ENCODE measurements at regions not wholly inside any gene's neighbourhood (a gene's known extent, or its start where the extent isn't known, plus 50 kb on each side); places are given as distances from the start of the nearest gene placed in this dataset.

DNA sequence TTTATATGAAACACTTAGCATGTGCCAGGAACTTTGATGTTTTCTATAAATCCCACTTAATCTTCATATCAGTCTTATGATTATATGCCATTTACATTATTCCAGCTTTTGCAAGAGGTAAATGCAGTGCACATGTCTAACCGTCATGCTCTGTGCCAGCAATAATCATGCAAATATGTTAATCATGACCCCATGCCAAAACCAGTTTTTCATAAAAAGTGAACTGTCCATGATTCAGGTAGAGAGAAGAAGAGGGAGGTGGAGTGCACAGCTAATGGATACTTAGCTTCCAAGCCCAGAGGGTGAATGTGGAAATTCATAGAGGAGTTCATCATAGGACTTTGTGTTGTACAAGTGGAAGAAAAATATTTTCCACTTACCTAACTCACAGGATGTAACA lies 458.4 kb downstream of the TBC1D4 start:
- intact Hi-C loops (cut with DNase I, micrococcal nuclease): no loop called here
- POLR2A ChIA-PET: no interaction called here
- no peaks in the 10 kb centered on the region for H3K27me3 Mint-ChIP-seq
- CTCF ChIA-PET: no interaction called here
- no peaks in the 10 kb centered on the region for H3K36me3 Mint-ChIP-seq (ENCODE audit: low read depth)
- H3K27ac Mint-ChIP-seq: no peak overlapping the region
- ATAC-seq (no peak), DNase-seq (no peak)
- H3K9me3 Mint-ChIP-seq (ENCODE audit: low read depth): no peaks in the 10 kb centered on the region
- no peaks in the 10 kb centered on the region for H3K4me1 Mint-ChIP-seq
- no peak overlapping the region for H3K4me3 Mint-ChIP-seq

DNA sequence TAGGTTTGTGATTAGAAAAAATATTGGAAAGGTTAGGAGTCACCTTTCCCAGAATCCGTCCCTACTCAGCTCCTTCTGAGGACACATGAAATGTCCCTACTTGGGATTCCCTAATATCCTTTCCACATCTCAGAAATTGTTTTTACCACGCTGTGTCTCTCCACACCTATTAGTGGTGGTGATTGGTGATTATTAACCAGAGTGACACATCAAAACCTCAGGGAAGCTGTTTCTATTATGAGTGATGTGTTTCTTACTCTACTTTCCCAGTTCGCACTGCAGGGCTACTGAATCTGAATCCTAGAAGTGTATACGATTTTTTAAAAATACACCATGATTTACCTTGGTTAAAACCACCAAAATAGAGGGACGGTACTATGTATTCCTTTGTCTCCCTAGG lies 460.8 kb downstream of the TBC1D4 start:
- ChIA-PET POLR2A (no interaction called here), CTCF (interaction anchor here (0.6 kb wide), 1 partner anchor 598 kb away, joined by 3 read pairs; no protein-coding TSS in a partner anchor)
- no peak for DNase-seq
- H3K9me3 Mint-ChIP-seq (ENCODE audit: low read depth): peaks cover 2% of the 10 kb centered on the region
- no peaks in the 10 kb centered on the region for H3K36me3 Mint-ChIP-seq (ENCODE audit: low read depth)
- no peak overlapping the region for H3K27ac Mint-ChIP-seq
- intact Hi-C loops (cut with DNase I, micrococcal nuclease): no loop called here
- no peak overlapping the region for H3K4me3 Mint-ChIP-seq
- ATAC-seq: no peak
- H3K27me3 Mint-ChIP-seq: peaks cover 7% of the 10 kb centered on the region
- no peaks in the 10 kb centered on the region for H3K4me1 Mint-ChIP-seq

DNA sequence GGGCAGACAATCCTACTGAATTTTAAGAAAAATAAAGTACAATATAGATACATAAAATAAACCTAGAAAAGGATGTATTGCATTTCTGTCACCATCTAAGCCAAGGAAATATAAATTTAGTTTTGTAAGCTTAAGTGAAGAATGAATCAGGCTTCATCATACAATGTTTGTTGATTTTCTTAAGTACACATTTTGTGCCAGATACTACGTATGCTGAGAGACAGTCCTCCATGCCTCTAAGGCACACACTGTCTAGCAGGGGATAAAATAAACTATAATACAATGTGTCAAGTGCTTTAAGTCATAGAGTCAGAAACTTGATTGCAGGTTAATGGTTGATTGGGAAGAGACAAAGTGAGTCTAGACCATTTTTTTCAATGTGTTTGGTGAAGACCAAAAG lies 465.7 kb downstream of the TBC1D4 start:
- no peak overlapping the region for H3K4me3 Mint-ChIP-seq
- intact Hi-C loops (cut with DNase I, micrococcal nuclease): no loop called here
- POLR2A ChIA-PET: no interaction called here
- ATAC-seq (no peak), DNase-seq (no peak)
- peaks cover 2% of the 10 kb centered on the region for H3K9me3 Mint-ChIP-seq (ENCODE audit: low read depth)
- CTCF ChIA-PET: no interaction called here
- H3K27me3 Mint-ChIP-seq: peaks cover 19% of the 10 kb centered on the region
- no peaks in the 10 kb centered on the region for H3K36me3 Mint-ChIP-seq (ENCODE audit: low read depth)
- no peaks in the 10 kb centered on the region for H3K4me1 Mint-ChIP-seq
- H3K27ac Mint-ChIP-seq: no peak overlapping the region

DNA sequence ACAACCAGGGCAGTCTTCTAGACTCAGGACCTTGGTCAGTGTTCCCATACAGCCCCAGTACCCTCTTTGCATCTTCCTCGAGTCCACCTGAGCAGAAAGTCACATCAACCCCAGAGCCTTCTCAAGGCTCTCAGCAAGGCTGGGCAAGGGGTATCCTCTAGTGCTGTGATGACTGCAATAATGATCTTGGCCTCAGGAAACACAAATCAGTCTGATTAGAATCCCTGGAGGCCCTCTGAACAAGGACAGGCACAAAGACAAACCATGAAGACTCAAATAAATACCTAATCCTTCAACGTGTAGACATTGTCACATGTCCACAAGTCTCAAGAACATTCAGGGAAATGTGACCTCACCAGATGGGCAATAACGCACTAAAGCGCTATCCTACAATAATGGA lies 468.2 kb downstream of the TBC1D4 start:
- intact Hi-C loops (cut with DNase I, micrococcal nuclease): no loop called here
- ChIA-PET CTCF (no interaction called here), POLR2A (no interaction called here)
- peaks cover 19% of the 10 kb centered on the region for H3K27me3 Mint-ChIP-seq
- H3K9me3 Mint-ChIP-seq (ENCODE audit: low read depth): peaks cover 2% of the 10 kb centered on the region
- ATAC-seq: no peak
- H3K4me1 Mint-ChIP-seq: no peaks in the 10 kb centered on the region
- no peak overlapping the region for H3K27ac Mint-ChIP-seq
- H3K4me3 Mint-ChIP-seq: no peak overlapping the region
- H3K36me3 Mint-ChIP-seq (ENCODE audit: low read depth): no peaks in the 10 kb centered on the region
- DNase-seq: no peak

DNA sequence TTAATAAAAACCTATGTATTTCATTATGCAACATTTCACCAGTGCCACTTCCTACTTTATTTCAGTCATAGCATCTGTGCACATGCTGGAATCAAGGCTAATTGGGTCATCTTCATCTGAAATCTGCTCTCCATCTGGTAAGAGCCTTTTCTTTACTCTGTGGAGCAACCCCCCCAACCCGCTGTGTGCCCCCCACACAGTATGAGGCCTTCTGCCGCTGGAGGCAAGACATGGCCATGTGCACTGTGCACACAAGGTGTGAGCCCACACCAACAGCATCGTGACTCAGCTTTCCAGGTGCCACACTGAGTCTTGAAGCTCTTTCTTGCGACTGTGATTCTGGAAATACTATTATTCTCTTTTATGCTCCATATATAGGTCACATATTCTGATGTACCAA lies 471.0 kb downstream of the TBC1D4 start:
- H3K4me1 Mint-ChIP-seq: no peaks in the 10 kb centered on the region
- POLR2A ChIA-PET: no interaction called here
- no peak for ATAC-seq

DNA sequence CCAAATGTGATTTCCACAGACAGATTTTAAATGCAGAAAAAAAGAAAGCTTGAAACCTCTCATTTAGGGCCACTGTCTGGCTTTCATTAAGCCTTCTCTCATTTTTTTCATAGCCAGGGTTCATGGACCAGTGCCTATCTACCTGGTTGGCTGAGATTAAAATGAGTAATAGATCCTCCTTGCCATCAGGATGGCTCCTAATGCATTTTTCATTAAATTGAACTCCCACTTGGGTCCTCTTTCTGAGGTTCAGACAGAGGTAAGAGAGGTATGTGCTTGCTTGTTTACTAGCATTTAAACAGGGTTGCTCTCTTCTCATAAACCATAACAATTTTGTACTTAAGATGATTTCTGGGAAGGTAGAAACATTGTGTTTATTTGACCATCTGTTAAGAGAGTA lies 473.0 kb downstream of the TBC1D4 start:
- DNase-seq (no peak), ATAC-seq (no peak)
- H3K27me3 Mint-ChIP-seq: peaks cover 4% of the 10 kb centered on the region
- intact Hi-C loops (cut with DNase I, micrococcal nuclease): no loop called here
- H3K9me3 Mint-ChIP-seq (ENCODE audit: low read depth): no peaks in the 10 kb centered on the region
- no peak overlapping the region for H3K4me3 Mint-ChIP-seq
- no peak overlapping the region for H3K27ac Mint-ChIP-seq
- CTCF ChIA-PET: no interaction called here
- H3K36me3 Mint-ChIP-seq (ENCODE audit: low read depth): no peaks in the 10 kb centered on the region
- POLR2A ChIA-PET: no interaction called here
- no peaks in the 10 kb centered on the region for H3K4me1 Mint-ChIP-seq

More for the DNA sequence above, 471.0 kb downstream of the TBC1D4 start:
- no peaks in the 10 kb centered on the region for H3K36me3 Mint-ChIP-seq (ENCODE audit: low read depth)
- peaks cover 12% of the 10 kb centered on the region for H3K27me3 Mint-ChIP-seq
- no peak overlapping the region for H3K4me3 Mint-ChIP-seq
- no peak for DNase-seq
- CTCF ChIA-PET: interaction anchor here (0.9 kb wide), 1 partner anchor 63 kb away, joined by 3 read pairs; no protein-coding TSS in a partner anchor
- H3K27ac Mint-ChIP-seq: no peak overlapping the region
- H3K9me3 Mint-ChIP-seq (ENCODE audit: low read depth): no peaks in the 10 kb centered on the region
- intact Hi-C loops (cut with DNase I, micrococcal nuclease): no loop called here

DNA sequence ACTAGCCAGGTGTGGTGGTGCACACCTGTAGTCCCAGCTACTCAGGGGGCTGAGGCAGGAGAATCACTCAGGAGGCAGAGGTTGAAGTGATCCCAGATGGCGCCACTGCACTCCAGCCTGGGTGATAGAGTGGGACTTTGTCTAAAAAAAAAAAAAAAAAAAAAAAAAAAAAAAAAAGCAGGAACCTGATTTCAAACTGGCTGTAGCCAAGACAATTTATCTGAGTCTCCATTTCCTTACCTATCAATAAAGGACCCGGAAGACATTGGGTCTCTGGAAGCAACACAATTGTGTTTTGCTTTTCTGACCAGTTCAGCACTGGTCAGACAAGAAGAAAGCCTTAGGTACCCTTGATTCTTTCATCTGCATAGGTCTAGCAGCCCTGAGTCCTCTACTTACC lies 491.0 kb downstream of the TBC1D4 start:
- Mint-ChIP-seq H3K4me1 (no peaks in the 10 kb centered on the region), H3K4me3 (no peak overlapping the region), H3K9me3 (ENCODE audit: low read depth) (no peaks in the 10 kb centered on the region), H3K36me3 (ENCODE audit: low read depth) (no peaks in the 10 kb centered on the region), H3K27ac (no peak overlapping the region), H3K27me3 (peaks cover 9% of the 10 kb centered on the region)
- no peak for DNase-seq
- ChIA-PET POLR2A (no interaction called here), CTCF (interaction anchor here (0.5 kb wide), 1 partner anchor 47 kb away, joined by 3 read pairs; no protein-coding TSS in a partner anchor)
- ATAC-seq: no peak
- intact Hi-C loops (cut with DNase I, micrococcal nuclease): no loop called here

DNA sequence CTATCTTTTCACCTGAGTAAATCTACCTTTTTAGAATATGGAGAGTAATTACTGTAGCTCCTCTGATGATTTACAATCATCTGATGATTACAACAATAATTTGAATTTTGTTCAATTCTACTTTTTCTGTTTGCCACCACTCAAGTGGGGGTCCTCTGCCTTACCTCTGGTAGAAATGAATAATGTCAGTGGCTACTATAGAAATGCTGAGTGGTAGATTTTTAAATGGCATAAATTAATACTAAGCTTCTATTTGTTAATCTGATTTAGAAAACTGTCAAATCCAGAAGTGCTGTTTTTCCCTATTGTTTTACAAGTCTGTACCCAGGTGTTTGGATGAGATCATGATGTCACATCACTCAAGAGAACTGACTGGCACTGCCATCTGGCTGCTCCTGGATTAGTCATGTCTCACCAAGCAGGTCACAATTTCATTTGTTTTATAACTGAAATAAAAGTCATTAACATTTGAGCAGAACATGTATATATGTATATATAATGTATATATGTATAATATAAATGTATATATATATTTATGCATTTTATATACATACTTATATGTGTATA lies 494.8 kb downstream of the TBC1D4 start:
- DNase-seq: no peak
- Mint-ChIP-seq H3K27ac (no peak overlapping the region), H3K9me3 (ENCODE audit: low read depth) (no peaks in the 10 kb centered on the region), H3K4me1 (no peaks in the 10 kb centered on the region), H3K4me3 (no peak overlapping the region), H3K36me3 (ENCODE audit: low read depth) (no peaks in the 10 kb centered on the region), H3K27me3 (no peaks in the 10 kb centered on the region)
- intact Hi-C loops (cut with DNase I, micrococcal nuclease): no loop called here
- POLR2A ChIA-PET: no interaction called here
- CTCF ChIA-PET: no interaction called here
- no peak for ATAC-seq

DNA sequence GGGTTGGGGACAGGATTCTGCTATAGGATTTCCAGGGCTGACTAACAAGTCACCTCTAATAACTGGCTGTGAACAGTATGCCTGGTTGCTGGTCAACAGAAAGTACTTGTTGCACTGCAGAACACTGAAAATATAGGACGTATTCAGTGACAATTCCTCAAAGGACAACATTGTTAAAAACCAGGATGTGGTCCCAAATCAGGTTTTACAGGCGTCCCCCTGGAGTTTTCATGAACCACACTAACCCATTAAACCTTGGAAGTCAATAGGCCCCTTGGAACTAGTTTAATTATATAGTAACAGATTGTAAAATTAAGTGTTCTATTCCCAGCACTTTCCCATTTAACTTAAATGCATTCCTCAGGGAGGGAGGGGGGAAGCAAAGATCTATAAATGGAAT lies 495.4 kb downstream of the TBC1D4 start:
- Mint-ChIP-seq H3K36me3 (ENCODE audit: low read depth) (no peaks in the 10 kb centered on the region), H3K9me3 (ENCODE audit: low read depth) (no peaks in the 10 kb centered on the region), H3K4me3 (no peak overlapping the region), H3K27ac (no peak overlapping the region), H3K4me1 (no peaks in the 10 kb centered on the region), H3K27me3 (no peaks in the 10 kb centered on the region)
- ATAC-seq: no peak
- CTCF ChIA-PET: no interaction called here
- POLR2A ChIA-PET: no interaction called here
- intact Hi-C loops (cut with DNase I, micrococcal nuclease): no loop called here
- DNase-seq: no peak

DNA sequence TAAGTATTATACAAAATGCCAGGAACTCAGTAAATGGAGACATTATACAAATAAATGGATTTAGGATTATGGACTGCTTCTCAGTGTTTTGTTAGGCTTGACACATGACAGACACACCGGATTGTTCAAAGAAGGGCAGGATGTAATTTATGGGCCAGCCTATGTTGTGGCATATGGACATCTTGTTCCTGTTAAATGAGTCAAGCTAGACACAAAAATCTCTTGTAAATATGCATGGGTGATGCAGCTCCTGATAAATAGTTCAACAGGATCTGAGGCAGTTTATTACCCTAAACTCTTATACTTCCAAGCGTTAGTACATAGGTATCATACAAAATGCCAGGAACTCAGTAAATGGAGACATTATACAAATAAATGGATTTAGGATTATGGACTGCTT lies 502.3 kb downstream of the TBC1D4 start:
- ATAC-seq (no peak), DNase-seq (no peak)
- peaks cover 17% of the 10 kb centered on the region for H3K27me3 Mint-ChIP-seq
- no peak overlapping the region for H3K4me3 Mint-ChIP-seq
- ChIA-PET CTCF (interaction anchor here (0.6 kb wide), 1 partner anchor 1169 kb away, joined by 3 read pairs; no protein-coding TSS in a partner anchor), POLR2A (no interaction called here)
- no peak overlapping the region for H3K27ac Mint-ChIP-seq
- H3K9me3 Mint-ChIP-seq (ENCODE audit: low read depth): no peaks in the 10 kb centered on the region
- intact Hi-C loops (cut with DNase I, micrococcal nuclease): no loop called here
- no peaks in the 10 kb centered on the region for H3K36me3 Mint-ChIP-seq (ENCODE audit: low read depth)
- no peaks in the 10 kb centered on the region for H3K4me1 Mint-ChIP-seq

DNA sequence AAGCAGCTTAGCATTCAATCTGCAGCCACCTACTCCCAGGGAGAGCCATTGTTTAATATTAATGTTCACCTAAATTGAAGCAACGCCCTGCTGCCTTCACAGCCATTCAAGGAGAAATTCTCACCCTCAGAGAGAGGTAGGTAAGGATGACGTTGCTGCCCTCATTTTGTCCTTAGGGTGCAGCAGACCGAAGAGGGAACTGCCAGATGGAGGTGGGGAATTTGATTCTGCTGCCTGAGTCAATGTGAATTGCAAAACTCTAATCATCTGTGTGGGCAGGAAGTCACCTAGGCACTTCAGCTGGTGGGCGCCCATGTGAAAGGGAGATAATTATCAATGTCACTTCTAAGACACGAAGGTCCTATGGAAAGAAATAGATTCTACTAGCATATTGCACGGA lies 503.4 kb downstream of the TBC1D4 start:
- ATAC-seq: no peak
- intact Hi-C loops (cut with DNase I, micrococcal nuclease): no loop called here
- Mint-ChIP-seq H3K4me3 (no peak overlapping the region), H3K36me3 (ENCODE audit: low read depth) (no peaks in the 10 kb centered on the region), H3K27me3 (peaks cover 18% of the 10 kb centered on the region), H3K4me1 (no peaks in the 10 kb centered on the region), H3K9me3 (ENCODE audit: low read depth) (no peaks in the 10 kb centered on the region), H3K27ac (no peak overlapping the region)
- ChIA-PET POLR2A (no interaction called here), CTCF (no interaction called here)
- DNase-seq: no peak

DNA sequence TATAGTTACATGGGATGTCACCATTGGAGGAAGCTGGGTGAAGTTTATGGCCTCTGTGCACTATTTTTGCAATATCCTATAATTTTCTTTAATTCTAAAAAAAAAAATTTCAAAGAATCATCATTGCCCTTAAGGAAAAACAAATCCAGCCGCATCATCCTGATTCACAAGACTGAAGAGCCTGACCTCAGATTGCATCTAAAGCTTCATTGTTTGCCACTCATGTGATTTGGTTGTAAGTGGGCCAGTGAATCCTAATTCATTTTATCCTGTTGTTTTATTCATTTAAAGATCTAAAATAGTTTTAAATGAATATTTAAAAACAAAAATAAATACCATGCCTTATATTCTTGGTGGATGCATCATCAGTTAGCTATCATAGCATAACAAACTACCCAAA lies 504.5 kb downstream of the TBC1D4 start:
- CTCF ChIA-PET: interaction anchor here (0.7 kb wide), 1 partner anchor 23 kb away, joined by 3 read pairs; no protein-coding TSS in a partner anchor
- Mint-ChIP-seq H3K27ac (no peak overlapping the region), H3K4me1 (no peaks in the 10 kb centered on the region), H3K27me3 (peaks cover 20% of the 10 kb centered on the region), H3K4me3 (no peak overlapping the region), H3K9me3 (ENCODE audit: low read depth) (no peaks in the 10 kb centered on the region), H3K36me3 (ENCODE audit: low read depth) (no peaks in the 10 kb centered on the region)
- POLR2A ChIA-PET: no interaction called here
- ATAC-seq (no peak), DNase-seq (no peak)
- intact Hi-C loops (cut with DNase I, micrococcal nuclease): no loop called here

DNA sequence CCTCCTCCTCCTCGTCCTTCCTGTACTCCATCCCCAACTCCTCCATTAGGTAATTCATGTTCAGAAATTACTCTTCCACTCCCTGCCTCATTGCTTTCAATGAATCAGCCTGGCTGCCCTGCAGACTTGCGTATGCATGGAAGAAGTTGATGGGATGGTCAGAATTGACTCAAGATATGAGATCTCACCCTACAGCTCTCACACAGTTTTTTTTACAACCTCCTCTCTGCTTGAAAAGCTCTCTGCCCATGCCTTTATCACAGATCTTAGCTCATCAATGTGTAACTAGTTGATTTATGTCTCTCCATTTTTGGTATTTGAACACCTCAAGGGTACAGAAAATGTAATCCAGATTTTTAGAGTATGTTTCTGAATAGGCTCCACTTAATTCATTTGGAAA lies 506.9 kb downstream of the TBC1D4 start:
- ChIA-PET CTCF (interaction anchor here (0.6 kb wide), 1 partner anchor 30 kb away, joined by 3 read pairs; no protein-coding TSS in a partner anchor), POLR2A (no interaction called here)
- H3K36me3 Mint-ChIP-seq (ENCODE audit: low read depth): no peaks in the 10 kb centered on the region
- no peaks in the 10 kb centered on the region for H3K4me1 Mint-ChIP-seq
- DNase-seq (no peak), ATAC-seq (no peak)
- intact Hi-C loops (cut with DNase I, micrococcal nuclease): no loop called here
- no peak overlapping the region for H3K27ac Mint-ChIP-seq
- no peak overlapping the region for H3K4me3 Mint-ChIP-seq
- no peaks in the 10 kb centered on the region for H3K9me3 Mint-ChIP-seq (ENCODE audit: low read depth)
- peaks cover 22% of the 10 kb centered on the region for H3K27me3 Mint-ChIP-seq

Measured in activated CD4-positive, alpha-beta T cell treated with anti-CD3 and anti-CD28 coated beads for 36 hours (primary cell).